Lung (tissue), 11 donors: ENCODE measurements at regions not wholly inside any gene's neighbourhood (a gene's known extent, or its start where the extent isn't known, plus 50 kb on each side); places are given as distances from the start of the nearest gene placed in this dataset.

ENCODE experiments used
- ATAC-seq: fragments of 200-7000 bp; cut with Tn5 transposase; one replicate; pipeline ENCODE4 v1.9.1; 2020; ENCODE audit warnings: moderate number of reproducible peaks; ENCODE audit not compliant: insufficient read depth, low FRiP score
- DNase-seq, 3 donors: peaks; one replicate each; pipeline ENCODE4 v3.0.0-alpha.2; 2013 to 2017
- H3K27ac ChIP-seq, 2 donors: one replicate each; pipeline ENCODE4 v1.5.1; 2013; ENCODE audit warnings: mild to moderate bottlenecking in 2 of 2, moderate library complexity in 2 of 2, control low read depth in 1 of 2, inconsistent platforms in 1 of 2, low read depth in 1 of 2, low read length in 1 of 2
- H3K27me3 ChIP-seq, 3 donors: one replicate each; pipeline ENCODE4 v1.5.1; 2013; ENCODE audit warnings: low read length in 2 of 3; ENCODE audit not compliant: control insufficient read depth in 3 of 3, insufficient read depth in 3 of 3
- H3K36me3 ChIP-seq, 4 donors: one replicate each; pipeline ENCODE4 v1.5.1; 2013; ENCODE audit warnings: low read length in 4 of 4, mild to moderate bottlenecking in 1 of 4, moderate library complexity in 1 of 4; ENCODE audit not compliant: control insufficient read depth in 4 of 4, insufficient read depth in 4 of 4
- H3K4me1 ChIP-seq, 5 donors: one replicate each; pipeline ENCODE4 v1.5.1; 2013; ENCODE audit warnings: low read length in 5 of 5, mild to moderate bottlenecking in 2 of 5, moderate library complexity in 1 of 5; ENCODE audit not compliant: control insufficient read depth in 5 of 5, insufficient read depth in 5 of 5
- H3K4me3 ChIP-seq: one replicate; pipeline ENCODE4 v1.5.1; 2013; ENCODE audit warnings: mild to moderate bottlenecking, control low read depth, moderate library complexity
- H3K9ac ChIP-seq, 2 donors: one replicate each; pipeline ENCODE4 v1.5.1; 2013; ENCODE audit warnings: low read length in 2 of 2, control low read depth in 1 of 2; ENCODE audit not compliant: insufficient read depth in 1 of 2
- H3K9me3 ChIP-seq, 4 donors: one replicate each; pipeline ENCODE4 v1.5.1; 2013; ENCODE audit warnings: low read length in 3 of 4, mild to moderate bottlenecking in 1 of 4, moderate library complexity in 1 of 4; ENCODE audit not compliant: control insufficient read depth in 4 of 4, insufficient read depth in 3 of 4
- WGBS, 2 donors: extraction: QIAGEN DNeasy Blood & Tissue Kit; methylation state at CpG; one replicate each; pipeline ENCODE4 v1.1.7; 2013; 5-methylcytosine and 5-hydroxymethylcytosine counted together
- TF ChIP-seq, protein P1 (sequence below): IDR thresholded peaks from 2 replicates; pipeline ENCODE4 v1.5.1; 2012; ENCODE audit warnings: mild to moderate bottlenecking; ENCODE audit errors: control extremely low read depth, extremely low read depth
- donor health status: control.
- donor health status: control.
- donor health status: Bipolar disorder and iron deficiency.
- donor health status: healthy.
- donor health status: DM: yes; HTN: yes; CAD: no.

DNA sequence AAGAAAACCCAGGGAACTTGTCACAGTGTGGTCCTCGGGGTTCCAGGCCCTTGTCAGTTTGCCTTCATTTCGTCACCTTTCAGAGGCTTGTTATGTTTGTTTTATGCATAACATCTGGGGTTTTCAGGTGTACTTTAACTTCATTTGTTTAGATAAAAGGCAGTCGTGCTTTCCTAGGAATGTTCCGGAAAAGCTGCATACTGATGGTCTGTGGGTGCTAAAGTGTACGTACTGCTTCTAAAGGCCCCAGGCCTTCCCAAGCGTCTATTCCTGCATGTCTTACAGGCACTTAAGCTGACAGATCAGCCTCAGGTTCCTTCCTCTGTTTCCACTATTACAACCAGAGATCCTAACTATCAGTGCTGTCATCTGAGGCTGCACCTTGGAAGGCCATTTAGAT is 95.6 kb upstream of the ANKH start:
- Histone ChIP-seq H3K27me3 (no peaks in the 10 kb centered on the region), H3K36me3 (no peaks in the 10 kb centered on the region), H3K9me3 (no peaks in the 10 kb centered on the region), H3K27ac (no peak overlapping the region), H3K9ac (no peak overlapping the region), H3K4me1 (no peaks in the 10 kb centered on the region), H3K4me3 (no peak overlapping the region)
- TF ChIP-seq, protein P1, sequence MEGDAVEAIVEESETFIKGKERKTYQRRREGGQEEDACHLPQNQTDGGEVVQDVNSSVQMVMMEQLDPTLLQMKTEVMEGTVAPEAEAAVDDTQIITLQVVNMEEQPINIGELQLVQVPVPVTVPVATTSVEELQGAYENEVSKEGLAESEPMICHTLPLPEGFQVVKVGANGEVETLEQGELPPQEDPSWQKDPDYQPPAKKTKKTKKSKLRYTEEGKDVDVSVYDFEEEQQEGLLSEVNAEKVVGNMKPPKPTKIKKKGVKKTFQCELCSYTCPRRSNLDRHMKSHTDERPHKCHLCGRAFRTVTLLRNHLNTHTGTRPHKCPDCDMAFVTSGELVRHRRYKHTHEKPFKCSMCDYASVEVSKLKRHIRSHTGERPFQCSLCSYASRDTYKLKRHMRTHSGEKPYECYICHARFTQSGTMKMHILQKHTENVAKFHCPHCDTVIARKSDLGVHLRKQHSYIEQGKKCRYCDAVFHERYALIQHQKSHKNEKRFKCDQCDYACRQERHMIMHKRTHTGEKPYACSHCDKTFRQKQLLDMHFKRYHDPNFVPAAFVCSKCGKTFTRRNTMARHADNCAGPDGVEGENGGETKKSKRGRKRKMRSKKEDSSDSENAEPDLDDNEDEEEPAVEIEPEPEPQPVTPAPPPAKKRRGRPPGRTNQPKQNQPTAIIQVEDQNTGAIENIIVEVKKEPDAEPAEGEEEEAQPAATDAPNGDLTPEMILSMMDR, result no peak
- DNase-seq, result no peak
- WGBS, 2 donors, result 78 to 86% methylated on average over 6 of the region's 6 CpGs
- no peak for ATAC-seq

DNA sequence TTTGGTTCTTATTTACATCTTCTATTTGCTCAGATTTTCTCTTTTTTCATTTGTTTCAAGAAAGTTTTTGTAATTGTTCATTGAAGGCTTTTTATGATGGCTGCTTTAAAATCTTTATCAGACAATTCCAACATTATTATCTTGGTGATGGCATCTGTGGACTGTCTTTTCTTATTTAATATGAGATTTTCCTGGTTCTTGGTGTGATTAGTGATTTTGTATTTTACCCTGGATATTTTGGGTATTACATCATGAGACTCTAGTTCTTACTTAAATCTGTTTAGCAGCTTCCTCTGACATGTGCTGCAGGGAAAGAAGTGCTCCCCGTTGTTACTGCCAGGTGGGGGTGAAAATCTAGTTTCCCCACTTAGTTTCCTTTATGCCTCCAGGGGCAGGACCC is 94.2 kb upstream of the ANKH start:
- Histone ChIP-seq H3K36me3 (no peaks in the 10 kb centered on the region), H3K4me3 (no peak overlapping the region), H3K9ac (no peak overlapping the region), H3K9me3 (no peaks in the 10 kb centered on the region), H3K4me1 (no peaks in the 10 kb centered on the region), H3K27me3 (no peaks in the 10 kb centered on the region), H3K27ac (no peak overlapping the region)
- ATAC-seq (no peak), DNase-seq (no peak)
- 79 to 83% methylated on average over 1 of the region's 1 CpG for WGBS, 2 donors
- TF ChIP-seq, protein P1, result no peak

DNA sequence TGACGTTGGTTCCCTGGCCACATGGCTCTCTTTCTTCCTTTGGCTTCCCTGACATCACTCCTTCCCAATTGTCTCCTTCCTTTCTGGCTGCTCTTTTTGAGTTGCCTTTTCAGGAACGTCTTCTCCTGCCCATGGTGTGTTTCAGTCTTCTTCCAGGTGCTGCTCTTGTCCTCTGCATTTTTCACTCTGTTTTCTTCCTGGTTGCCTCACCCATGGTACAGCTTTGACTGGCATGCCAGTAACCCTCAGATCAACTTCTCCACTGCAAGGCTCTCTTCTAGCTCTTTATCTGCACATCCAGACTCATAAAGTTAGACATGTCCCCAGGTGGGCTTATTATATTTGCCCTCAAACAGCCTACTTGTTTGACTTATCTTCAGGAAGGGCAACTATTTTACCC is 91.0 kb upstream of the ANKH start:
- Histone ChIP-seq H3K9me3 (no peaks in the 10 kb centered on the region), H3K27me3 (no peaks in the 10 kb centered on the region), H3K4me3 (no peak overlapping the region), H3K36me3 (no peaks in the 10 kb centered on the region), H3K4me1 (no peaks in the 10 kb centered on the region), H3K9ac (no peak overlapping the region), H3K27ac (no peak overlapping the region)
- DNase-seq (no peak), ATAC-seq (no peak)
- WGBS, 2 donors, result 75 to 86% methylated on average over 2 of the region's 2 CpGs
- TF ChIP-seq, protein P1, result no peak

DNA sequence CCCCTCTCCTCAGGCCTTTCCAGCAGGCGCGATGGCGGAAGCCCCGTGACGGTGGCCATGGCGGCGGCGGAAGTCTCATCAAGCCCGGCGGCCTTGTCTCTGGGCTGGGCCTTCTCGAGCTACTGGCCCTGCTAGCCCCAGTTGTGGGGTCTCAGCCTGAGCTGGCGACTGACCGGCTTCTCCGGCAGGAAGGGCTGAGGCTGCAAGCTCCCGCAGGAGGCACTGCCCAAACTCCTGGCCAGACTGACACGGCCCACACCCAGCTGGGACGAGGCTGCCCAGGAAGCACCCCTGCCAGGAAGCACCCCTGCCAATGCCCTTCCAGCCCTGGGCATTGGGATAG is 88.5 kb upstream of the ANKH start:
- no peak overlapping the region for H3K27ac ChIP-seq
- DNase-seq (no peak), ATAC-seq (no peak)
- TF ChIP-seq, protein P1, result no peak
- H3K4me3 ChIP-seq, result no peak overlapping the region
- 94 to 95% methylated on average over 17 of the region's 17 CpGs for WGBS, 2 donors
- H3K36me3 ChIP-seq, result no peaks in the 10 kb centered on the region
- no peak overlapping the region for H3K9ac ChIP-seq
- no peaks in the 10 kb centered on the region for H3K27me3 ChIP-seq
- no peaks in the 10 kb centered on the region for H3K9me3 ChIP-seq
- H3K4me1 ChIP-seq, result no peaks in the 10 kb centered on the region
